ENCODE measurements at regions not wholly inside any gene's neighbourhood (a gene's known extent, or its start where the extent isn't known, plus 50 kb on each side); places are given as distances from the start of the nearest gene placed in this dataset.

GRCh38 chr7:81155654-81156373, 237.0 kb upstream of the SEMA3C start (continued):
- TF ChIP-seq FOXJ3 (CRISPR knock-in tag; IDR thresholded peaks at IDR 0.05; ENCODE audit: borderline replicate concordance) (peak; percentile 69; the same call in 1 of the 2 replicates), ZNF510 (CRISPR knock-in tag; IDR thresholded peaks at IDR 0.05; ENCODE audit: low read depth) (0 out of 2 replicates have a peak, but pooled peaks have one; percentile 25), ZNF30 (CRISPR knock-in tag; IDR thresholded peaks at IDR 0.05) (no peak), ATF2 (CRISPR knock-in tag; IDR thresholded peaks at IDR 0.05) (peak; percentile 65; the same call in 1 of the 2 replicates), DNMT3B (CRISPR knock-in tag; conservative IDR thresholded peaks at IDR 0.05) (no peak), AHR (CRISPR knock-in tag; IDR thresholded peaks at IDR 0.05) (no peak), HOXA7 (CRISPR knock-in tag; IDR thresholded peaks at IDR 0.05) (no peak), ATF7-NPFF (CRISPR knock-in tag; IDR thresholded peaks at IDR 0.05; ENCODE audit: low read depth) (no peak), ZSCAN22 (CRISPR knock-in tag; IDR thresholded peaks at IDR 0.05) (no peak), GATA4 (IDR thresholded peaks at IDR 0.05; ENCODE audit: borderline replicate concordance, low read depth) (no peak), TBX3 (IDR thresholded peaks at IDR 0.05; ENCODE audit: borderline replicate concordance) (peak; percentile 54; the same call in 1 of the 2 replicates), ZNF761 (CRISPR knock-in tag; conservative IDR thresholded peaks at IDR 0.05) (no peak), ZNF430 (CRISPR knock-in tag; IDR thresholded peaks at IDR 0.05) (no peak), TRIM24 (CRISPR knock-in tag; IDR thresholded peaks at IDR 0.05) (no peak), ZC3H4 (CRISPR knock-in tag; IDR thresholded peaks at IDR 0.05; ENCODE audit: borderline replicate concordance) (no peak), DNMT1 (CRISPR knock-in tag; IDR thresholded peaks at IDR 0.05) (no peak), ZNF207 (IDR thresholded peaks at IDR 0.05; ENCODE audit: borderline replicate concordance) (no peak), SMAD1 (CRISPR knock-in tag; IDR thresholded peaks at IDR 0.05; ENCODE audit: borderline replicate concordance, low read depth) (no peak), ZNF749 (CRISPR knock-in tag; IDR thresholded peaks at IDR 0.05; ENCODE audit: borderline replicate concordance) (no peak; the same call in 1 of the 2 replicates), FOXP4 (CRISPR knock-in tag; IDR thresholded peaks at IDR 0.05) (peak; percentile 75), THAP8 (CRISPR knock-in tag; IDR thresholded peaks at IDR 0.05; ENCODE audit: borderline replicate concordance) (no peak), ZBTB14 (CRISPR knock-in tag; IDR thresholded peaks at IDR 0.05) (no peak), HNRNPUL1 (IDR thresholded peaks at IDR 0.05; ENCODE audit: low read depth, low read length) (peak; percentile 75), SUZ12 (IDR thresholded peaks at IDR 0.05; ENCODE audit: low read depth, low read length) (no peak)

Measured in HepG2 (cell line).